OCI-LY1 (cell line): ENCODE measurements at regions not wholly inside any gene's neighbourhood (a gene's known extent, or its start where the extent isn't known, plus 50 kb on each side); places are given as distances from the start of the nearest gene placed in this dataset.

Experiments
- H2AFZ ChIP-seq: fragments of 200-600 bp; sonication (generic), shearing (Covaris generic); 2 replicates; pipeline ENCODE4 v1.6.0; 2014; ENCODE audit warnings: antibody characterized with exemption, mild to moderate bottlenecking, low read length
- H3F3A ChIP-seq: fragments of 200-600 bp; sonication (generic), shearing (Covaris generic); 2 replicates; pipeline ENCODE4 v1.6.0; 2014; ENCODE audit warnings: mild to moderate bottlenecking, antibody characterized with exemption, low read length, moderate library complexity; ENCODE audit not compliant: insufficient read depth
- H3K27ac ChIP-seq: fragments of 200-600 bp; sonication (generic); 2 replicates; pipeline ENCODE4 v1.5.1; 2014; ENCODE audit warnings: low read length, mixed run types, mild to moderate bottlenecking, low read depth; ENCODE audit not compliant: poor library complexity, severe bottlenecking
- H3K27me3 ChIP-seq: fragments of 200-600 bp; sonication (generic); 2 replicates; pipeline ENCODE4 v1.6.0; 2014; ENCODE audit warnings: antibody characterized with exemption, mild to moderate bottlenecking, low read length, moderate library complexity; ENCODE audit not compliant: insufficient read depth
- H3K36me3 ChIP-seq: fragments of 200-600 bp; sonication (generic); 2 replicates; pipeline ENCODE4 v1.6.1; 2014; ENCODE audit warnings: mild to moderate bottlenecking, antibody characterized with exemption, low read length, moderate library complexity, mixed read lengths; ENCODE audit not compliant: insufficient read depth
- H3K4me1 ChIP-seq: fragments of 200-600 bp; sonication (generic); 2 replicates; pipeline ENCODE4 v1.5.1; 2014; ENCODE audit warnings: mild to moderate bottlenecking, low read length, moderate library complexity; ENCODE audit not compliant: insufficient read depth, severe bottlenecking
- H3K4me2 ChIP-seq: fragments of 200-600 bp; sonication (generic), shearing (Covaris generic); 2 replicates; pipeline ENCODE4 v1.6.1; 2014; ENCODE audit warnings: low read length
- H3K4me3 ChIP-seq: fragments of 200-600 bp; sonication (generic); 2 replicates; pipeline ENCODE4 v1.5.1; 2014; ENCODE audit warnings: low read length, low read depth, mild to moderate bottlenecking, mixed read lengths; ENCODE audit not compliant: poor library complexity, severe bottlenecking
- H3K79me2 ChIP-seq: fragments of 200-600 bp; shearing (Covaris generic); 2 replicates; pipeline ENCODE4 v1.6.1; 2016; ENCODE audit warnings: mixed run types, low read length, mixed read lengths; ENCODE audit not compliant: insufficient read depth
- H3K9ac ChIP-seq: fragments of 200-600 bp; sonication (generic), shearing (Covaris generic); 2 replicates; pipeline ENCODE4 v1.6.1; 2014; ENCODE audit warnings: mild to moderate bottlenecking, low read length, mixed read lengths
- H3K9me2 ChIP-seq: fragments of 200-600 bp; sonication (generic), shearing (Covaris generic); 2 replicates; pipeline ENCODE4 v1.6.1; 2014; ENCODE audit warnings: low read depth, mild to moderate bottlenecking, low read length, mixed read lengths
- H3K9me3 ChIP-seq: fragments of 200-600 bp; shearing (Covaris generic); 2 replicates; pipeline ENCODE4 v1.6.1; 2014; ENCODE audit warnings: low read length, mixed read lengths
- H4K20me1 ChIP-seq: fragments of 200-600 bp; sonication (generic), shearing (Covaris generic); 2 replicates; pipeline ENCODE4 v1.6.0; 2016; ENCODE audit warnings: mild to moderate bottlenecking, low read length; ENCODE audit not compliant: insufficient read depth
- EZH2 ChIP-seq: fragments of 200-600 bp; sonication (generic), shearing (Covaris generic); IDR thresholded peaks from 2 replicates; pipeline ENCODE4 v1.8.0; 2017; ENCODE audit warnings: borderline replicate concordance, mixed run types, mild to moderate bottlenecking, antibody characterized with exemption, low read length, moderate library complexity, mixed read lengths
- TF ChIP-seq, protein P1 (sequence below): fragments of 200-600 bp; sonication (generic), shearing (Covaris generic); IDR thresholded peaks from 2 replicates; pipeline ENCODE4 v1.5.1; 2017; ENCODE audit warnings: mild to moderate bottlenecking, antibody characterized with exemption, low read length, moderate library complexity, mixed read lengths

DNA sequence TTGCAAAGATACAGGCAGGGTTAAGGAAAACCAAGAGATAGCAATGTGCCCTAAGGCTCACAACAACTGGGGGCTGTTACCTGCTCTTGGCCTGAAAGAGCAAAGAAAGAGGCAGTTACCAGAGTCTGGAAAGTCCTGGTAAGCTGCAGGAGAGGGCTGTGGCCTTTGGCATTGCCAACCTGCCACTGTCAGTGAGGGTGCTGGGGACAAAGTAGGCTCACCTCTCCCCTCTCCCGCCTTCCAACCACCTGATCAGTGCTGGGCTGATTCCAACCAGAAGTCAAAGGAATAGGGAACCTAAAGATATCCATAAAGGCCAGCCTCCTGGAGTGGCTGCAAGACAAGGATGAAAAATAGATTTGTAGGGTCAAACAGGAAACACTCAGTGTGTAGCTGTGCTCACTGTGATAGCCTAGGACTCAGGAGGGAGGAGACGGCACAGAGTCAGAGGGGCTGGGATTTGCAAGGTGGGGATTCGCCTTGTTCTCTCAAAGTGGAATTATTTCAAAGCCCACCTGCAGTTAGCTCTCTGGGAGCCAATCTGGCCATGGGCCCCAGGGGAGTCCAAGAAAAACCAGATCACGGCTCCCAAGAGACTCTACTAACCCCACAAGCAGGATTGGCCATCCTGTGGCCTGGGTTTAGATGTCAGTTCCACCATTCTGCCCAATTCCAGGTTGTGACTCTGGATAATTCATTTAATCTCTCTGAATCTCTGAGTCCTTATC, 204.0 kb upstream of the BCL6 start:
- H3K9me2 ChIP-seq: no peaks in the 10 kb centered on the region
- no peak overlapping the region for H2AFZ ChIP-seq
- H3K27me3 ChIP-seq: no peaks in the 10 kb centered on the region
- H3K9me3 ChIP-seq: no peaks in the 10 kb centered on the region
- no peaks in the 10 kb centered on the region for H3K79me2 ChIP-seq
- H3K9ac ChIP-seq: peak overlapping the region; percentile 88
- peak overlapping the region; percentile 91 for H3K4me2 ChIP-seq
- 0 out of 2 replicates have a peak, but pooled peaks cover 8% of the 10 kb centered on the region for H3F3A ChIP-seq
- peaks cover 18% of the 10 kb centered on the region; the same call in 1 of the 2 replicates for H3K36me3 ChIP-seq
- no peaks in the 10 kb centered on the region for H4K20me1 ChIP-seq
- peak overlapping the region; percentile 97 for H3K27ac ChIP-seq
- no peak overlapping the region for H3K4me3 ChIP-seq
- peaks cover 100% of the 10 kb centered on the region for H3K4me1 ChIP-seq
- TF ChIP-seq, protein P1, sequence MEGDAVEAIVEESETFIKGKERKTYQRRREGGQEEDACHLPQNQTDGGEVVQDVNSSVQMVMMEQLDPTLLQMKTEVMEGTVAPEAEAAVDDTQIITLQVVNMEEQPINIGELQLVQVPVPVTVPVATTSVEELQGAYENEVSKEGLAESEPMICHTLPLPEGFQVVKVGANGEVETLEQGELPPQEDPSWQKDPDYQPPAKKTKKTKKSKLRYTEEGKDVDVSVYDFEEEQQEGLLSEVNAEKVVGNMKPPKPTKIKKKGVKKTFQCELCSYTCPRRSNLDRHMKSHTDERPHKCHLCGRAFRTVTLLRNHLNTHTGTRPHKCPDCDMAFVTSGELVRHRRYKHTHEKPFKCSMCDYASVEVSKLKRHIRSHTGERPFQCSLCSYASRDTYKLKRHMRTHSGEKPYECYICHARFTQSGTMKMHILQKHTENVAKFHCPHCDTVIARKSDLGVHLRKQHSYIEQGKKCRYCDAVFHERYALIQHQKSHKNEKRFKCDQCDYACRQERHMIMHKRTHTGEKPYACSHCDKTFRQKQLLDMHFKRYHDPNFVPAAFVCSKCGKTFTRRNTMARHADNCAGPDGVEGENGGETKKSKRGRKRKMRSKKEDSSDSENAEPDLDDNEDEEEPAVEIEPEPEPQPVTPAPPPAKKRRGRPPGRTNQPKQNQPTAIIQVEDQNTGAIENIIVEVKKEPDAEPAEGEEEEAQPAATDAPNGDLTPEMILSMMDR: no peak
- TF ChIP-seq EZH2: no peak

DNA sequence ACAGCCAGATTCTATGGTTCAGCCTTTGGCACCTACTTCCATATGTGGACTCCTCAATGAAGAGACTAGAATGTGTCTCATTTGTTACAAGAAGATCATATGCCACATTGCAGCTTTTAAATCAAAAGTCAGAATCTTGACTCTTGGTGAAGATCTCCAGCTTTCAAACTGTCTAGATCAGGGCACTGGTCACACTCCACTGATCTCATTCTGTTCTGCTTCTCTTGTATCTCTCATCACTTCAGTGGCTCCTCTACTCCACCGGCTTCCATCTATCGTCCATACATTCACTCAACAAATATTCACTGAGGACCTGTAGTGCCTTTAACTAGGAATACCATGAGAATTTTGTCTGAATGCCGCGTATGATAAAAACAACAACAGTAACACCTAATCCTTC, 203.3 kb upstream of the LPP start:
- no peak for TF ChIP-seq EZH2
- TF ChIP-seq, protein P1: no peak
- Histone ChIP-seq H3K27ac (peak overlapping the region; percentile 97), H3K9ac (peak overlapping the region; percentile 88), H2AFZ (no peak overlapping the region), H3K36me3 (peaks cover 11% of the 10 kb centered on the region; the same call in 1 of the 2 replicates), H4K20me1 (no peaks in the 10 kb centered on the region), H3K4me1 (peaks cover 100% of the 10 kb centered on the region), H3K9me3 (no peaks in the 10 kb centered on the region), H3K4me3 (peak overlapping the region; percentile 2), H3K4me2 (peak overlapping the region; percentile 91; the same call in 1 of the 2 replicates), H3K9me2 (no peaks in the 10 kb centered on the region), H3K79me2 (no peaks in the 10 kb centered on the region), H3F3A (0 out of 2 replicates have a peak, but pooled peaks cover 8% of the 10 kb centered on the region), H3K27me3 (no peaks in the 10 kb centered on the region)

DNA sequence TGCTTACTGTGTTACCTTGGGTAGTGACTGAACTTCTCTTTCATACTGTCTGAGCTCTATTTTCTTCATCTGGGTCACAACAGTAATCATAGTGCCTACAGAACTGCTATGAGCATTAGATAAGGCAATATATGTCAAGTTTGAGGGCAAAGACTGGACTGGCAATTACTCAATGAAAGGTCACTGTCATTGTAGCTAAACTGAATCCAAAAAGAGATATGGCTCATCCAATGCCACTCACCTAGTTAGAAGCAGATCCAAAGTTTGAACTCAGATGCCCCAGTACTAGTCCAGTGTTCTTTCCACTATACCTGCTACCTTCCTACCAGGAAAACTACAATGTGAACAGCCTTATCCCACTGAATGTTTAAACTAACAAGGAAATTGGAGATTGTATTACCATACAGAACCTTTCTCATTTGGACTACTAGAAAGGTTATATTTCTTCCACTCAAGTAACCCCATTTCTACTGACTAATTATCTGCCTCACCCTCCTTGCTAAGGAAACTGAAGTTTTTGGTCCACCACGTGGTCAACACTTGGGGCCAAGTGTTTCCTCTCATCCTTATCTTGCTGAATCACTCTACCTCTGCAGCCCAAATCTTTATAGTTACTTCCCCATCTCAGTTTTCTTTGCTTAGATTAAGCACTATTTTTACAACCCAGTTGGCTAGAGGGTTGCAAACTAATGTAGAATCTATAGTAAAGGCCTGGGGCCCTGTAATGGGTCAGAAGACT, 202.3 kb upstream of the LPP start:
- Histone ChIP-seq H3K36me3 (peaks cover 10% of the 10 kb centered on the region; the same call in 1 of the 2 replicates), H3K27ac (peak overlapping the region; percentile 97), H3K27me3 (no peaks in the 10 kb centered on the region), H3K9me2 (no peaks in the 10 kb centered on the region), H2AFZ (no peak overlapping the region), H3K79me2 (no peaks in the 10 kb centered on the region), H3K9me3 (no peaks in the 10 kb centered on the region), H3K4me2 (peak overlapping the region; percentile 91; the same call in 1 of the 2 replicates), H3F3A (0 out of 2 replicates have a peak, but pooled peaks cover 8% of the 10 kb centered on the region), H3K4me1 (peaks cover 98% of the 10 kb centered on the region), H3K9ac (peak overlapping the region; percentile 31), H3K4me3 (peak overlapping the region; percentile 2), H4K20me1 (no peaks in the 10 kb centered on the region)
- TF ChIP-seq EZH2: no peak
- TF ChIP-seq, protein P1: no peak
